SK-MEL-5 (cell line): ENCODE measurements at regions not wholly inside any gene's neighbourhood (a gene's known extent, or its start where the extent isn't known, plus 50 kb on each side); places are given as distances from the start of the nearest gene placed in this dataset.
"Not testable (repeated sequence)": the region's sequence is repeated elsewhere in the genome, so short reads cannot be mapped to it uniquely, and the experiment has no call there.

Source experiments
- DNase-seq: peaks from one replicate; pipeline ENCODE4 v3.0.0-alpha.2; 2016; ENCODE audit warnings: low read depth, low spot score
- in situ Hi-C: cut with HindIII; loops from 2 replicates; pipeline ENCODE4 v1.10.0; 2016; ENCODE audit warnings: low sequenced_read_pairs, high pct_unique_total_duplicates, low pct_unique_long_range_greater_than_20kb

GRCh38 chr20:55656231-55656775, 349.0 kb downstream of the CBLN4 start:
- no peak for DNase-seq
- in situ Hi-C loops = no loop called here

- DNase-seq = no peak
Measured at GRCh38 chr20:55650657-55651360, 354.5 kb downstream of the CBLN4 start.

GRCh38 chr20:55649254-55649653, 356.1 kb downstream of the CBLN4 start:
- in situ Hi-C loops = no loop called here
- DNase-seq = peak; percentile 73

More at GRCh38 chr20:55650657-55651360, 354.5 kb downstream of the CBLN4 start:
- in situ Hi-C loops = no loop called here

- DNase-seq = no peak
- in situ Hi-C loops = no loop called here
Measured at GRCh38 chr20:55646851-55647250, 358.5 kb downstream of the CBLN4 start.

GRCh38 chr20:55641497-55641896, 363.8 kb downstream of the CBLN4 start:
- DNase-seq = no peak
- in situ Hi-C loops = no loop called here

GRCh38 chr20:55635870-55636269, 369.4 kb downstream of the CBLN4 start:
- in situ Hi-C loops = no loop called here
- no peak for DNase-seq

GRCh38 chr20:55632592-55632991, 372.7 kb downstream of the CBLN4 start:
- in situ Hi-C loops = no loop called here
- no peak for DNase-seq

GRCh38 chr20:55629143-55629542, 376.2 kb downstream of the CBLN4 start:
- in situ Hi-C loops, DNase-seq: not testable (repeated sequence)

GRCh38 chr20:55626716-55627115, 378.6 kb downstream of the CBLN4 start:
- in situ Hi-C loops = no loop called here
- no peak for DNase-seq

- DNase-seq = no peak
- in situ Hi-C loops = no loop called here
Measured at GRCh38 chr20:55616367-55616766, 389.0 kb downstream of the CBLN4 start.

GRCh38 chr20:55615818-55616217, 389.5 kb downstream of the CBLN4 start:
- in situ Hi-C loops = no loop called here
- no peak for DNase-seq

GRCh38 chr20:55614220-55614757, 391.0 kb downstream of the CBLN4 start:
- no peak for DNase-seq
- in situ Hi-C loops = no loop called here

- in situ Hi-C loops = no loop called here
- DNase-seq = no peak
Measured at GRCh38 chr20:55610756-55611155, 394.6 kb downstream of the CBLN4 start.

- DNase-seq = no peak
- in situ Hi-C loops = no loop called here
Measured at GRCh38 chr20:55605594-55605993, 399.7 kb downstream of the CBLN4 start.

GRCh38 chr20:55597526-55597925, 407.8 kb downstream of the CBLN4 start:
- in situ Hi-C loops = no loop called here
- DNase-seq = no peak

GRCh38 chr20:55596431-55596830, 408.9 kb downstream of the CBLN4 start:
- in situ Hi-C loops = no loop called here
- DNase-seq = no peak

GRCh38 chr20:55592866-55593265, 412.5 kb downstream of the CBLN4 start:
- in situ Hi-C loops = no loop called here
- DNase-seq = no peak

GRCh38 chr20:55586610-55587009, 418.7 kb downstream of the CBLN4 start:
- in situ Hi-C loops = no loop called here
- DNase-seq = no peak

- in situ Hi-C loops = no loop called here
- DNase-seq = no peak
Measured at GRCh38 chr20:55584964-55585363, 420.4 kb downstream of the CBLN4 start.
